Prostate gland (tissue), 2 donors: ENCODE measurements at regions not wholly inside any gene's neighbourhood (a gene's known extent, or its start where the extent isn't known, plus 50 kb on each side); places are given as distances from the start of the nearest gene placed in this dataset.

Source experiments
- DNase-seq: peaks from one replicate; pipeline ENCODE4 v3.0.0-alpha.2; 2019; ENCODE audit warnings: low spot score
- H3K27ac ChIP-seq, 2 donors: fragments of 200-600 bp; sonication (generic); 2 replicates each; pipeline ENCODE4 v1.5.1; 2017 to 2019
- H3K27me3 ChIP-seq: fragments of 200-600 bp; sonication (generic); replicated peaks from 2 replicates; pipeline ENCODE4 v1.5.1; 2019; ENCODE audit not compliant: insufficient read depth
- H3K36me3 ChIP-seq, 2 donors: fragments of 200-600 bp; sonication (generic); 1 replicate in 1 of 2; 2 replicates in 1 of 2; pipeline versions ENCODE4 v1.5.1 to v1.8.1; 2017 to 2019
- H3K4me1 ChIP-seq: fragments of 200-600 bp; sonication (generic); replicated peaks from 2 replicates; pipeline ENCODE4 v1.5.1; 2019
- H3K4me3 ChIP-seq, 2 donors: fragments of 200-600 bp; sonication (generic); 2 replicates each; pipeline ENCODE4 v1.5.1; 2017 to 2019
- H3K9me3 ChIP-seq: fragments of 200-600 bp; sonication (generic); 2 replicates; pipeline ENCODE4 v1.5.1; 2017
- POLR2A ChIP-seq: fragments of 450-650 bp; IDR thresholded peaks from one replicate; pipeline ENCODE4 v1.6.1; 2016; ENCODE audit warnings: antibody characterized with exemption, mild to moderate bottlenecking
- POLR2AphosphoS5 ChIP-seq: sonication (generic); formaldehyde crosslinking; IDR thresholded peaks from one replicate; pipeline ENCODE4 v1.6.1; 2017; ENCODE audit warnings: antibody characterized with exemption
- WGBS: methylation state at CpG from one replicate; pipeline ENCODE4 v1.1.5; 2018; 5-methylcytosine and 5-hydroxymethylcytosine counted together
- intact Hi-C: fragments of 100-400 bp; cut with DNase I; formaldehyde crosslinking; loops from one replicate; pipeline ENCODE4 v1.14.2; 2022
- TF ChIP-seq, protein P1 (sequence below), 4 experiments: fragments of 200-600 bp in 2 of 4; fragments of 450-650 bp in 2 of 4; sonication (generic) in 2 of 4; IDR thresholded peaks; 1 replicate in 3 of 4; 2 replicates in 1 of 4; pipeline ENCODE4 v1.5.1; 2016 to 2019; ENCODE audit warnings: antibody characterized with exemption in 4 of 4, mild to moderate bottlenecking in 2 of 4, moderate library complexity in 2 of 4

DNA sequence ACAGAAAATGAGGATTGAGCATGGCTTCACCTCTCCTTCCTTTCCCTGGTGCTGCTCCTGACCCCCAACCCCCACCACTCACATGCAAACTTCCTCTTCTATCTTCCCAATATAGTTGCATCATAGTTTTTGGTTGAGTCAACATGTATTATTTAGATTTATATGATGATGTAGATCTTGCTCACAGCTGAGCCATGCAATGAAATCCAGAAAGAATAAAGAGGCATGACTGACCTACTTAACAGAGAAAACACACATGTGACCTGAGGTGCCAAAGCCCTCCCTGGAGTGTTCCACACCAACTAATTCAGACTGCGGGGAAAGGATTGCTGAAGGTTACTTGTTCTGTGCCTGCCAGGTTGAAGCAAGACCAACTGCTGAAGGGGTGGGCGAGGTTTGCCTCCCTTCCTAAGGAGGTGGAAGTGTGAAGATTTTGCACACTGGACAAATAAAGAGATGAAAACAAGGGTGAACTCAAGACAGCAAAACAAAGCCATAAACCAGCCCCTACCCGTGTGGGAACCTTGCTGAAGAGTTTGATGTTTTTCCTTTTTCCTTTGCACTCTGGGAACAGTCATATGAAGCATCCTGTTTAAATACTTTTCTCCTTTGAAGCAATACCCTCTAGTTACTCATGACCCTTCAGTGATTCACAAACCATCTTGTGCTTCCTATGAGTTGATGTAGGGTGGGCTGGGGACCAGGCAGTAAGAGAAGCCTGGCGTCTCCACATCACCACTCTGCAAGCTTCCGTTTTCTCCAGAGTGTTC, 155.2 kb upstream of the UBE2E1 start:
- Histone ChIP-seq H3K9me3 (no peaks in the 10 kb centered on the region), H3K4me3 (no peak overlapping the region), H3K27ac (no peak overlapping the region), H3K36me3 (no peaks in the 10 kb centered on the region), H3K4me1 (no peaks in the 10 kb centered on the region), H3K27me3 (no peaks in the 10 kb centered on the region)
- intact Hi-C loops = no loop called here
- WGBS = 77% methylated on average over 5 of the region's 5 CpGs
- no peak for DNase-seq
- TF ChIP-seq POLR2AphosphoS5 (no peak), POLR2A (no peak)
- TF ChIP-seq, protein P1, sequence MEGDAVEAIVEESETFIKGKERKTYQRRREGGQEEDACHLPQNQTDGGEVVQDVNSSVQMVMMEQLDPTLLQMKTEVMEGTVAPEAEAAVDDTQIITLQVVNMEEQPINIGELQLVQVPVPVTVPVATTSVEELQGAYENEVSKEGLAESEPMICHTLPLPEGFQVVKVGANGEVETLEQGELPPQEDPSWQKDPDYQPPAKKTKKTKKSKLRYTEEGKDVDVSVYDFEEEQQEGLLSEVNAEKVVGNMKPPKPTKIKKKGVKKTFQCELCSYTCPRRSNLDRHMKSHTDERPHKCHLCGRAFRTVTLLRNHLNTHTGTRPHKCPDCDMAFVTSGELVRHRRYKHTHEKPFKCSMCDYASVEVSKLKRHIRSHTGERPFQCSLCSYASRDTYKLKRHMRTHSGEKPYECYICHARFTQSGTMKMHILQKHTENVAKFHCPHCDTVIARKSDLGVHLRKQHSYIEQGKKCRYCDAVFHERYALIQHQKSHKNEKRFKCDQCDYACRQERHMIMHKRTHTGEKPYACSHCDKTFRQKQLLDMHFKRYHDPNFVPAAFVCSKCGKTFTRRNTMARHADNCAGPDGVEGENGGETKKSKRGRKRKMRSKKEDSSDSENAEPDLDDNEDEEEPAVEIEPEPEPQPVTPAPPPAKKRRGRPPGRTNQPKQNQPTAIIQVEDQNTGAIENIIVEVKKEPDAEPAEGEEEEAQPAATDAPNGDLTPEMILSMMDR (IDR thresholded peaks at IDR 0.05) = no peak

DNA sequence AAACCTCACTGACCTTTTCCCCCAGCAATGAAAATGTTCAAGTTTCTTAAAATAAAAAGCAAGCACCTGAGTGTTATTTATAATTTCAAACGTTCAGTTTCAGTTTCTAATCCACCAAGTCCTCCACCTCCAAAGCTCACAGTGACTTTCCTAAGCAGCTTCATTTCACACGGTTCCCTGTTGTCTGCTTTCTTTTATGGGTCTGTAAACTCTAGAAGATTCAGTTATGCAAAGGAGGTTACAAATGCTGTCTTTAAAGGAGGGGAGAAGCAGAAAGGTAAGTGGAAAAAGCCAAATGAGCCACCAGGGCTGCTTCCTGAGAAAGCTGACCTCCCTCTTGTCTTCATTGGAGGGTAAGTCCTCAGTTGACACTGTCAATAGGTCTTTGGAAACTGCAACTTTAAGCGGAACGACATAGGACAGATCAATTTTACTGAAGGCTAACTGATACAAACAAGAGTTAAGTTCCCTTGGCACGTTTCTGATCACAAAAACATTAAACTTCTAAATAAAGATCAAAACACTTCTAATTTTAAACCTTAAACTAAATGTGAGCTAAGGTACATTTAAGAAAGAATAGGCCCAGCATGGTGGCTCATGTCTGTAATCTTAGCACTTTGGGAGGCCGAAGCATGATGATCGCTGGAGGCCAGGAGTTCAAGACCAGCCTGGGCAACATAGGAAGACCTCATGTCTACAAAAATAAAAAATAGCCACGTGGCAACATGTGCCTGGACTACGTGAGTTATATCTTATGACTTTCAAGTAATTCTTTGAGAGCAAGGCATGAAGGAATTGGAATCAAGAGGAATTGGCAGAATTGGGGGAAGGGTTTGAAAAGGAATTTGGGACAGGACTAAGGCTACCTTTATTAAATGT, 151.9 kb upstream of the UBE2E1 start:
- DNase-seq = no peak
- Histone ChIP-seq H3K9me3 (no peaks in the 10 kb centered on the region), H3K27ac (no peak overlapping the region), H3K36me3 (no peaks in the 10 kb centered on the region), H3K4me1 (no peaks in the 10 kb centered on the region), H3K27me3 (no peaks in the 10 kb centered on the region), H3K4me3 (no peak overlapping the region)
- intact Hi-C loops = no loop called here
- WGBS = 69% methylated on average over 9 of the region's 9 CpGs
- TF ChIP-seq POLR2A (no peak), POLR2AphosphoS5 (no peak)
- TF ChIP-seq, protein P1 (IDR thresholded peaks at IDR 0.05) = no peak

DNA sequence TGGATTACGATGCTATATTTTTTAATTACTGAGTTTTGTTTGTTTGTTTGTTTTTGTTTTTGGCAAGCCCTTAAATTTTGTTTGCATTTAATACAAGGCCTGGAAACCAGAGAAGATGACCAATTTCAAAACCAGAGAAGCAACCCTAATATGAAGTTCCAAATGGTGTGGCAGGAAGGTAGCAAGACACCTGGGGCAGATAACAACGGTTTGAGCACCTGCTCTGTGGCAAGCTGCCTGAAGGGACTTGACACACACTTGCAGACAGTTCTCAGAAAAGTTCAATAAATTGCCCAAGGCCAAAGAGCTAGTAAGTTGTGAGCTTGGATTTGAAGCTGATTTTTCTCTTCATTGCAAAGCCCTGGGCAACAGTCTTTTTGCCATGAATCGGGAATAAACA, 151.2 kb upstream of the UBE2E1 start:
- Histone ChIP-seq H3K27me3 (no peaks in the 10 kb centered on the region), H3K4me3 (no peak overlapping the region), H3K27ac (no peak overlapping the region), H3K4me1 (no peaks in the 10 kb centered on the region), H3K9me3 (no peaks in the 10 kb centered on the region), H3K36me3 (no peaks in the 10 kb centered on the region)
- intact Hi-C loops = no loop called here
- WGBS = 89% methylated on average over 3 of the region's 3 CpGs
- TF ChIP-seq, protein P1 (IDR thresholded peaks at IDR 0.05) = no peak
- no peak for TF ChIP-seq POLR2A
- no peak for TF ChIP-seq POLR2AphosphoS5
- no peak for DNase-seq

DNA sequence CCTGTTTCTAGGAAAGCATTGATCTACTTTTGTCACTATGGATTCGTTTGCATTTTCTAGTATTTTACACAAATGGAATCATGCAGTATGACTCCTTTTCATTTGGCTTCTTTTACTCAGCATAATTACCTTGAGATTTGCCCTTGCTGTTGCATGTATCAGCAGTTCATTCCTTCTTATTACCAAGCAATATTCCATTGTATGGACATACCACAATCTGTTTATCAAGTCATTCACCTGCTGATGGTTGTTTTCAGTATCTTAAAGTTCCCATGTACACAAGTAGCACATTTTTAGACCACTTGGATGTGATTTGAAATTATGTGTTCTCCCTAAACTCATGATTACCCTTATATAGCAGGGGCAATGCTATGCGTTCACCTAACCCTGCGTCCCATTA, 150.0 kb upstream of the UBE2E1 start:
- Histone ChIP-seq H3K27ac (no peak overlapping the region), H3K9me3 (no peaks in the 10 kb centered on the region), H3K4me3 (no peak overlapping the region), H3K27me3 (no peaks in the 10 kb centered on the region), H3K4me1 (no peaks in the 10 kb centered on the region), H3K36me3 (no peaks in the 10 kb centered on the region)
- TF ChIP-seq POLR2A (no peak), POLR2AphosphoS5 (no peak)
- TF ChIP-seq, protein P1 (IDR thresholded peaks at IDR 0.05) = no peak
- whole genome bisulfite sequencing = 94% methylated on average over 3 of the region's 3 CpGs
- no peak for DNase-seq
- intact Hi-C loops = no loop called here
